H1 (cell line): ENCODE measurements at regions not wholly inside any gene's neighbourhood (a gene's known extent, or its start where the extent isn't known, plus 50 kb on each side); places are given as distances from the start of the nearest gene placed in this dataset.
"Not testable (repeated sequence)": the region's sequence is repeated elsewhere in the genome, so short reads cannot be mapped to it uniquely, and the experiment has no call there.

Experiments used
- CTCF ChIA-PET: fragments of 300-600 bp; sonication (Branson Sonifier 250); formaldehyde crosslinking; loops from one replicate; lab custom pipeline; 2021; ENCODE audit not compliant: partially characterized antibody; lab: Charles Lee
- POLR2A ChIA-PET: fragments of 300-600 bp; sonication (Branson Sonifier 250); formaldehyde crosslinking; loops from one replicate; lab custom pipeline; 2021; ENCODE audit warnings: inconsistent platforms; ENCODE audit not compliant: partially characterized antibody; lab: Charles Lee
- DNase-seq, 2 experiments: peaks; one replicate each; pipeline versions ENCODE4 v3.0.0 to v3.0.0-alpha.2; 2010 to 2022; ENCODE audit warnings: low spot score in 2 of 2, low read depth in 1 of 2, mixed read lengths in 1 of 2
- FAIRE-seq: peaks from 2 replicates; lab custom pipeline; 2011; peaks lifted over from hg19 to GRCh38; lab: Jason Lieb, UNC
- H2AFZ ChIP-seq: 2 replicates; pipeline ENCODE4 v1.8.1; 2012; ENCODE audit warnings: low read length, inconsistent platforms
- H2AK5ac ChIP-seq: 2 replicates; pipeline ENCODE4 v1.6.1; 2013; ENCODE audit warnings: low read depth, low read length
- H2BK120ac ChIP-seq: replicated peaks from 2 replicates; pipeline ENCODE3; 2013; ENCODE audit warnings: low read depth, low read length, inconsistent platforms
- H2BK12ac ChIP-seq: 2 replicates; pipeline ENCODE4 v1.6.1; 2013; ENCODE audit warnings: low read depth, low read length
- H2BK15ac ChIP-seq: 2 replicates; pipeline ENCODE4 v1.6.1; 2013; ENCODE audit warnings: low read length
- H2BK20ac ChIP-seq: 2 replicates; pipeline ENCODE4 v1.6.1; 2013; ENCODE audit warnings: low read length
- H2BK5ac ChIP-seq: 2 replicates; pipeline ENCODE4 v1.6.1; 2013; ENCODE audit warnings: low read depth, low read length
- H3K14ac ChIP-seq: 2 replicates; pipeline ENCODE4 v1.6.1; 2013; ENCODE audit warnings: inconsistent platforms; ENCODE audit not compliant: insufficient read length
- H3K18ac ChIP-seq: 2 replicates; pipeline ENCODE4 v1.6.1; 2013; ENCODE audit warnings: low read length; ENCODE audit errors: extremely low read depth
- H3K23ac ChIP-seq: 2 replicates; pipeline ENCODE4 v1.6.1; 2013; ENCODE audit warnings: inconsistent platforms; ENCODE audit not compliant: insufficient read length
- H3K23me2 ChIP-seq: 2 replicates; pipeline ENCODE4 v1.6.1; 2013; ENCODE audit warnings: low read depth, low read length
- H3K27ac ChIP-seq: 2 replicates; pipeline ENCODE4 v1.6.1; 2011; ENCODE audit warnings: low read depth, low read length, inconsistent platforms
- H3K27me3 ChIP-seq, 4 experiments: replicated peaks in 1 of 4; 1 replicate in 1 of 4; 2 replicates in 3 of 4; pipeline versions ENCODE4 v1.6.1 to v1.8.1; 2011 to 2013; ENCODE audit warnings: low read length in 3 of 4, mild to moderate bottlenecking in 3 of 4, inconsistent platforms in 2 of 4, mixed read lengths in 2 of 4, moderate library complexity in 1 of 4; ENCODE audit not compliant: control insufficient read depth in 3 of 4, insufficient read depth in 3 of 4; ENCODE audit errors: extremely low read depth in 1 of 4
- H3K36me3 ChIP-seq, 4 experiments: 2 replicates each; pipeline versions ENCODE4 v1.6.1 to v1.8.1; 2011 to 2013; ENCODE audit warnings: mild to moderate bottlenecking in 4 of 4, low read length in 3 of 4, moderate library complexity in 2 of 4, control low read depth in 1 of 4, inconsistent platforms in 1 of 4; ENCODE audit not compliant: insufficient read depth in 4 of 4, control insufficient read depth in 2 of 4
- H3K4ac ChIP-seq: replicated peaks from 2 replicates; pipeline ENCODE3; 2013; ENCODE audit warnings: low read length, low read depth, mixed read lengths, inconsistent platforms; ENCODE audit not compliant: insufficient read length
- H3K4me1 ChIP-seq, 4 experiments: replicated peaks in 1 of 4; 1 replicate in 1 of 4; 2 replicates in 3 of 4; pipeline versions ENCODE4 v1.6.1 to v1.8.1; 2011 to 2013; ENCODE audit warnings: low read length in 3 of 4, inconsistent platforms in 2 of 4, mixed read lengths in 1 of 4; ENCODE audit not compliant: insufficient read depth in 4 of 4, control insufficient read depth in 3 of 4
- H3K4me2 ChIP-seq, 2 experiments: 2 replicates each; pipeline versions ENCODE4 v1.6.1 to v1.8.1; 2011 to 2013; ENCODE audit warnings: low read depth in 2 of 2, low read length in 2 of 2, control low read depth in 1 of 2, inconsistent platforms in 1 of 2, mild to moderate bottlenecking in 1 of 2; ENCODE audit not compliant: insufficient read depth in 1 of 2
- H3K4me3 ChIP-seq, 4 experiments: fragments of 200-600, 300-600 bp in 1 of 4; sonication (generic), shearing (Covaris generic), sonication (Bioruptor Twin) in 1 of 4; 2 replicates each; pipeline versions ENCODE4 v1.5.1 to v1.8.1; 2011 to 2016; ENCODE audit warnings: low read length in 4 of 4, low read depth in 3 of 4, control low read depth in 2 of 4, inconsistent platforms in 2 of 4, mild to moderate bottlenecking in 2 of 4, mixed read lengths in 1 of 4, moderate library complexity in 1 of 4; ENCODE audit not compliant: insufficient read depth in 2 of 4; ENCODE audit errors: extremely low read depth in 1 of 4
- H3K56ac ChIP-seq: replicated peaks from 2 replicates; pipeline ENCODE3; 2013; ENCODE audit warnings: low read depth, mild to moderate bottlenecking, mixed read lengths, low read length, inconsistent platforms; ENCODE audit not compliant: insufficient read length
- H3K79me1 ChIP-seq: 2 replicates; pipeline ENCODE4 v1.6.1; 2013; ENCODE audit warnings: low read depth, low read length, control low read depth
- H3K79me2 ChIP-seq, 2 experiments: 2 replicates each; pipeline versions ENCODE4 v1.6.1 to v1.8.1; 2012 to 2013; ENCODE audit warnings: low read length in 2 of 2, mild to moderate bottlenecking in 2 of 2, inconsistent platforms in 1 of 2; ENCODE audit not compliant: insufficient read depth in 2 of 2, control insufficient read depth in 1 of 2
- H3K9ac ChIP-seq, 4 experiments: replicated peaks in 1 of 4; 1 replicate in 1 of 4; 2 replicates in 3 of 4; pipeline versions ENCODE4 v1.6.1 to v1.8.1; 2011 to 2013; ENCODE audit warnings: low read depth in 3 of 4, low read length in 3 of 4, control low read depth in 2 of 4, mild to moderate bottlenecking in 2 of 4, moderate library complexity in 2 of 4, inconsistent platforms in 1 of 4; ENCODE audit errors: extremely low read depth in 1 of 4
- H3K9me3 ChIP-seq, 2 experiments: 2 replicates each; pipeline versions ENCODE4 v1.6.1 to v1.8.1; 2012 to 2013; ENCODE audit warnings: mild to moderate bottlenecking in 2 of 2, moderate library complexity in 2 of 2, control low read depth in 1 of 2, inconsistent platforms in 1 of 2, low read depth in 1 of 2, low read length in 1 of 2, mixed read lengths in 1 of 2; ENCODE audit not compliant: insufficient read depth in 2 of 2
- H4K20me1 ChIP-seq, 2 experiments: replicated peaks in 1 of 2; 2 replicates each; pipeline versions ENCODE3 to v1.8.1; 2011 to 2013; ENCODE audit warnings: inconsistent platforms in 2 of 2, low read length in 2 of 2, mild to moderate bottlenecking in 1 of 2; ENCODE audit not compliant: insufficient read depth in 2 of 2, control insufficient read depth in 1 of 2
- H4K5ac ChIP-seq: 2 replicates; pipeline ENCODE4 v1.6.1; 2013; ENCODE audit warnings: low read length, low read depth, mixed read lengths, inconsistent platforms; ENCODE audit not compliant: insufficient read length
- H4K8ac ChIP-seq: 2 replicates; pipeline ENCODE4 v1.8.0; 2013; ENCODE audit warnings: mild to moderate bottlenecking, moderate library complexity, low read length, inconsistent platforms; ENCODE audit not compliant: insufficient read depth; ENCODE audit errors: extremely low read depth
- H4K91ac ChIP-seq: replicated peaks from 2 replicates; pipeline ENCODE3; 2013; ENCODE audit warnings: low read length, mixed read lengths, inconsistent platforms; ENCODE audit not compliant: insufficient read length
- WGBS, 2 experiments: shearing (Covaris generic) in 1 of 2; methylation state at CpG; one replicate each; pipeline versions ENCODE4 v1.1.6 to v1.1.7; 2013 to 2015; ENCODE audit warnings: low lambda C conversion rate in 2 of 2, mixed read lengths in 2 of 2, inconsistent platforms in 1 of 2, low coverage in 1 of 2, missing lambda C conversion rate in 1 of 2; ENCODE audit not compliant: insufficient replicate concordance in 2 of 2, insufficient coverage in 1 of 2, insufficient read length in 1 of 2; ENCODE audit errors: extremely low coverage in 1 of 2, missing lambda C conversion rate in 1 of 2; 5-methylcytosine and 5-hydroxymethylcytosine counted together

GRCh38 chr1:95167503-95167902 lies 50.3 kb downstream of the TLCD4 start:
- H3K27ac ChIP-seq, H4K91ac ChIP-seq, DNase-seq, H4K5ac ChIP-seq, H3K18ac ChIP-seq, H2BK15ac ChIP-seq, H2BK20ac ChIP-seq, H3K23ac ChIP-seq, H3K79me2 ChIP-seq, H2BK12ac ChIP-seq, H3K4me2 ChIP-seq, H3K9ac ChIP-seq, H2BK5ac ChIP-seq, H3K4me3 ChIP-seq, H3K79me1 ChIP-seq, H3K23me2 ChIP-seq, H4K20me1 ChIP-seq, H3K27me3 ChIP-seq, H2AK5ac ChIP-seq, H3K4me1 ChIP-seq, POLR2A ChIA-PET, FAIRE-seq, H2BK120ac ChIP-seq, H4K8ac ChIP-seq, H3K14ac ChIP-seq, H3K4ac ChIP-seq, H3K56ac ChIP-seq, H3K36me3 ChIP-seq, H2AFZ ChIP-seq: not testable (repeated sequence)
- H3K9me3 ChIP-seq = peaks cover 8 to 18% of the 10 kb centered on the region in 2 experiments; a peak in 3 of 4 replicates
- WGBS, 2 experiments = 71% methylated on average over 8 of the region's 8 CpGs; no CpG with 5 or more reads in 1 of the 2 experiments
- CTCF ChIA-PET = interaction anchor here (1.6 kb wide), 1 partner anchor 12 kb away, joined by 4 read pairs; no protein-coding TSS in a partner anchor
